A673 (cell line): ENCODE measurements at regions not wholly inside any gene's neighbourhood (a gene's known extent, or its start where the extent isn't known, plus 50 kb on each side); places are given as distances from the start of the nearest gene placed in this dataset.

Source experiments
- BruUV-seq: library from RNA; stranded (reverse); fragments of 400-500 nt; replicated peaks from 2 replicates; lab custom pipeline; 2021; lab: Mats Ljungman, UMichigan
- CTCF ChIA-PET: fragments of 300-600 bp; sonication (Branson Sonifier 250); formaldehyde crosslinking; loops from one replicate; lab custom pipeline; 2022; ENCODE audit warnings: antibody characterized with exemption; lab: Charles Lee
- POLR2A ChIA-PET: fragments of 300-600 bp; sonication (Branson Sonifier 250); formaldehyde crosslinking; loops from one replicate; lab custom pipeline; 2022; ENCODE audit warnings: antibody characterized with exemption; ENCODE audit not compliant: low non-redundant PET; lab: Charles Lee
- DNase-seq: peaks from one replicate; pipeline ENCODE4 v3.0.0-alpha.2; 2015; ENCODE audit warnings: low spot score
- H3K27ac ChIP-seq: fragments of 200-600 bp; sonication (generic); 2 replicates; pipeline ENCODE4 v1.5.1; 2016; ENCODE audit warnings: mixed run types, low read depth, mild to moderate bottlenecking, mixed read lengths, antibody characterized with exemption, low read length; ENCODE audit not compliant: poor library complexity, severe bottlenecking
- H3K27me3 ChIP-seq: fragments of 200-600 bp; sonication (generic); replicated peaks from 2 replicates; pipeline ENCODE4 v1.6.1; 2017; ENCODE audit warnings: mixed run types, low read depth, mild to moderate bottlenecking, mixed read lengths, antibody characterized with exemption, low read length; ENCODE audit not compliant: insufficient read depth, poor library complexity
- H3K36me3 ChIP-seq: fragments of 200-600 bp; sonication (generic); 2 replicates; pipeline ENCODE4 v1.6.1; 2016; ENCODE audit warnings: mixed run types, mild to moderate bottlenecking, mixed read lengths, antibody characterized with exemption, low read length; ENCODE audit not compliant: insufficient read depth, poor library complexity, severe bottlenecking
- H3K4me1 ChIP-seq: fragments of 200-600 bp; sonication (generic); 2 replicates; pipeline ENCODE4 v1.6.1; 2017; ENCODE audit warnings: mixed run types, mild to moderate bottlenecking, mixed read lengths, antibody characterized with exemption, low read length; ENCODE audit not compliant: insufficient read depth, poor library complexity, severe bottlenecking
- H3K4me3 ChIP-seq: fragments of 200-600 bp; sonication (generic); 2 replicates; pipeline ENCODE4 v1.5.1; 2016; ENCODE audit warnings: low read depth, mixed run types, mild to moderate bottlenecking, mixed read lengths, low read length; ENCODE audit not compliant: poor library complexity, severe bottlenecking
- H3K9me3 ChIP-seq: fragments of 200-600 bp; sonication (generic); 2 replicates; pipeline ENCODE4 v1.6.1; 2016; ENCODE audit warnings: mixed run types, low read depth, mild to moderate bottlenecking, mixed read lengths, antibody characterized with exemption, low read length; ENCODE audit not compliant: poor library complexity, severe bottlenecking
- CTCF ChIP-seq: fragments of 300-800, 200-600 bp; sonication (generic); conservative IDR thresholded peaks from 2 replicates; pipeline ENCODE4 v1.5.1; 2017; ENCODE audit warnings: low read depth, mild to moderate bottlenecking, antibody characterized with exemption, low read length, moderate library complexity, mixed read lengths
- EZH2 ChIP-seq: fragments of 200-600 bp; sonication (generic); IDR thresholded peaks from 2 replicates; pipeline ENCODE4 v1.6.1; 2017; ENCODE audit warnings: borderline replicate concordance, low read depth, mild to moderate bottlenecking, mixed read lengths, antibody characterized with exemption, low read length; ENCODE audit not compliant: poor library complexity, severe bottlenecking
- intact Hi-C: fragments of 100-400 bp; cut with micrococcal nuclease; formaldehyde crosslinking; loops from one replicate; pipeline ENCODE4 v1.10.0; 2022; ENCODE audit not compliant: unreplicated experiment

GRCh38 chr13:61989978-61990377 is 574.3 kb upstream of the PCDH20 start:
- Histone ChIP-seq H3K27ac (no peak overlapping the region), H3K36me3 (no peaks in the 10 kb centered on the region), H3K4me1 (no peaks in the 10 kb centered on the region), H3K4me3 (no peak overlapping the region), H3K9me3 (no peaks in the 10 kb centered on the region), H3K27me3 (no peaks in the 10 kb centered on the region)
- intact Hi-C loops, result no loop called here
- no TSS peak for BruUV-seq
- no peak for DNase-seq
- ChIA-PET POLR2A (no interaction called here), CTCF (no interaction called here)
- TF ChIP-seq CTCF, result no peak
- no peak for TF ChIP-seq EZH2

GRCh38 chr13:61988810-61989209 is 573.2 kb upstream of the PCDH20 start:
- no peaks in the 10 kb centered on the region for H3K9me3 ChIP-seq
- TF ChIP-seq EZH2 (no peak), CTCF (no peak)
- no peaks in the 10 kb centered on the region for H3K27me3 ChIP-seq
- no peak for DNase-seq
- POLR2A ChIA-PET, result no interaction called here
- H3K4me1 ChIP-seq, result no peaks in the 10 kb centered on the region
- H3K27ac ChIP-seq, result no peak overlapping the region
- intact Hi-C loops, result no loop called here
- CTCF ChIA-PET, result no interaction called here
- BruUV-seq, result no TSS peak
- no peaks in the 10 kb centered on the region for H3K36me3 ChIP-seq
- H3K4me3 ChIP-seq, result no peak overlapping the region

- no peak for DNase-seq
- CTCF ChIA-PET, result no interaction called here
Observed at GRCh38 chr13:61975001-61975400, 559.4 kb upstream of the PCDH20 start.

More at GRCh38 chr13:61975001-61975400, 559.4 kb upstream of the PCDH20 start:
- Histone ChIP-seq H3K4me3 (no peak overlapping the region), H3K27me3 (no peaks in the 10 kb centered on the region), H3K36me3 (no peaks in the 10 kb centered on the region), H3K4me1 (no peaks in the 10 kb centered on the region), H3K9me3 (no peaks in the 10 kb centered on the region), H3K27ac (no peak overlapping the region)
- no TSS peak for BruUV-seq
- POLR2A ChIA-PET, result no interaction called here
- TF ChIP-seq CTCF, result no peak
- no peak for TF ChIP-seq EZH2
- intact Hi-C loops, result no loop called here
